ENCODE measurements at regions not wholly inside any gene's neighbourhood (a gene's known extent, or its start where the extent isn't known, plus 50 kb on each side); places are given as distances from the start of the nearest gene placed in this dataset.

DNA sequence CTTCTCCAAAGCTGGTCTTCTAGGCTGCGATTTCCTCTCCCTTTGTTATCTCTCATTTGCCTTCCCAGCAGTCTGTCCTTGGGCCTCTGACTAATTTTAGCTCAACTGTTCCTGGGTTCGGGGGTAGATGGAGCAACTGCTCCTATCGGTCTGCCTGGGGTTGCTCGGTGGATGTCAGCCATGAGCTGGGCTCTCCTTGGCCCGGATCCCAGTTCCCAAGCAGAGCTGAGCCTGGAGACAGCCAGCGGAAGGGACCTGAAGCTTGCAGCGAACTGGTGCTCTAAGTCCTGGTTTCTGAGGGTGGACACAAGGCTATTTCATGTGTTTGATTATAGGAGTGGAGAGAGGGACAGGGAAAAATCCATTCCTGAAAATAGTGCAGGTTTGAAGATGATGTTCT, 423.0 kb downstream of the RPS6KC1 start:
- TF ChIP-seq, protein P1, sequence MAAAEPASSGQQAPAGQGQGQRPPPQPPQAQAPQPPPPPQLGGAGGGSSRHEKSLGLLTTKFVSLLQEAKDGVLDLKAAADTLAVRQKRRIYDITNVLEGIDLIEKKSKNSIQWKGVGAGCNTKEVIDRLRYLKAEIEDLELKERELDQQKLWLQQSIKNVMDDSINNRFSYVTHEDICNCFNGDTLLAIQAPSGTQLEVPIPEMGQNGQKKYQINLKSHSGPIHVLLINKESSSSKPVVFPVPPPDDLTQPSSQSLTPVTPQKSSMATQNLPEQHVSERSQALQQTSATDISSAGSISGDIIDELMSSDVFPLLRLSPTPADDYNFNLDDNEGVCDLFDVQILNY (CRISPR knock-in tag; IDR thresholded peaks at IDR 0.05) = no peak
- TF ChIP-seq, protein P2, sequence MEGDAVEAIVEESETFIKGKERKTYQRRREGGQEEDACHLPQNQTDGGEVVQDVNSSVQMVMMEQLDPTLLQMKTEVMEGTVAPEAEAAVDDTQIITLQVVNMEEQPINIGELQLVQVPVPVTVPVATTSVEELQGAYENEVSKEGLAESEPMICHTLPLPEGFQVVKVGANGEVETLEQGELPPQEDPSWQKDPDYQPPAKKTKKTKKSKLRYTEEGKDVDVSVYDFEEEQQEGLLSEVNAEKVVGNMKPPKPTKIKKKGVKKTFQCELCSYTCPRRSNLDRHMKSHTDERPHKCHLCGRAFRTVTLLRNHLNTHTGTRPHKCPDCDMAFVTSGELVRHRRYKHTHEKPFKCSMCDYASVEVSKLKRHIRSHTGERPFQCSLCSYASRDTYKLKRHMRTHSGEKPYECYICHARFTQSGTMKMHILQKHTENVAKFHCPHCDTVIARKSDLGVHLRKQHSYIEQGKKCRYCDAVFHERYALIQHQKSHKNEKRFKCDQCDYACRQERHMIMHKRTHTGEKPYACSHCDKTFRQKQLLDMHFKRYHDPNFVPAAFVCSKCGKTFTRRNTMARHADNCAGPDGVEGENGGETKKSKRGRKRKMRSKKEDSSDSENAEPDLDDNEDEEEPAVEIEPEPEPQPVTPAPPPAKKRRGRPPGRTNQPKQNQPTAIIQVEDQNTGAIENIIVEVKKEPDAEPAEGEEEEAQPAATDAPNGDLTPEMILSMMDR (IDR thresholded peaks at IDR 0.05) = no peak
- TF ChIP-seq, protein P3, sequence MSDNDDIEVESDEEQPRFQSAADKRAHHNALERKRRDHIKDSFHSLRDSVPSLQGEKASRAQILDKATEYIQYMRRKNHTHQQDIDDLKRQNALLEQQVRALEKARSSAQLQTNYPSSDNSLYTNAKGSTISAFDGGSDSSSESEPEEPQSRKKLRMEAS (CRISPR knock-in tag; IDR thresholded peaks at IDR 0.05) = no peak
- TF ChIP-seq FOXP1 (CRISPR knock-in tag; IDR thresholded peaks at IDR 0.05; ENCODE audit: borderline replicate concordance) (no peak), ZBTB21 (CRISPR knock-in tag; IDR thresholded peaks at IDR 0.05; ENCODE audit: borderline replicate concordance) (no peak), JAZF1 (CRISPR knock-in tag; IDR thresholded peaks at IDR 0.05) (no peak)
- TF ChIP-seq, protein P4, sequence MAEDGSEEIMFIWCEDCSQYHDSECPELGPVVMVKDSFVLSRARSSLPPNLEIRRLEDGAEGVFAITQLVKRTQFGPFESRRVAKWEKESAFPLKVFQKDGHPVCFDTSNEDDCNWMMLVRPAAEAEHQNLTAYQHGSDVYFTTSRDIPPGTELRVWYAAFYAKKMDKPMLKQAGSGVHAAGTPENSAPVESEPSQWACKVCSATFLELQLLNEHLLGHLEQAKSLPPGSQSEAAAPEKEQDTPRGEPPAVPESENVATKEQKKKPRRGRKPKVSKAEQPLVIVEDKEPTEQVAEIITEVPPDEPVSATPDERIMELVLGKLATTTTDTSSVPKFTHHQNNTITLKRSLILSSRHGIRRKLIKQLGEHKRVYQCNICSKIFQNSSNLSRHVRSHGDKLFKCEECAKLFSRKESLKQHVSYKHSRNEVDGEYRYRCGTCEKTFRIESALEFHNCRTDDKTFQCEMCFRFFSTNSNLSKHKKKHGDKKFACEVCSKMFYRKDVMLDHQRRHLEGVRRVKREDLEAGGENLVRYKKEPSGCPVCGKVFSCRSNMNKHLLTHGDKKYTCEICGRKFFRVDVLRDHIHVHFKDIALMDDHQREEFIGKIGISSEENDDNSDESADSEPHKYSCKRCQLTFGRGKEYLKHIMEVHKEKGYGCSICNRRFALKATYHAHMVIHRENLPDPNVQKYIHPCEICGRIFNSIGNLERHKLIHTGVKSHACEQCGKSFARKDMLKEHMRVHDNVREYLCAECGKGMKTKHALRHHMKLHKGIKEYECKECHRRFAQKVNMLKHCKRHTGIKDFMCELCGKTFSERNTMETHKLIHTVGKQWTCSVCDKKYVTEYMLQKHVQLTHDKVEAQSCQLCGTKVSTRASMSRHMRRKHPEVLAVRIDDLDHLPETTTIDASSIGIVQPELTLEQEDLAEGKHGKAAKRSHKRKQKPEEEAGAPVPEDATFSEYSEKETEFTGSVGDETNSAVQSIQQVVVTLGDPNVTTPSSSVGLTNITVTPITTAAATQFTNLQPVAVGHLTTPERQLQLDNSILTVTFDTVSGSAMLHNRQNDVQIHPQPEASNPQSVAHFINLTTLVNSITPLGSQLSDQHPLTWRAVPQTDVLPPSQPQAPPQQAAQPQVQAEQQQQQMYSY (CRISPR knock-in tag; IDR thresholded peaks at IDR 0.05) = no peak
- TF ChIP-seq, protein P5, sequence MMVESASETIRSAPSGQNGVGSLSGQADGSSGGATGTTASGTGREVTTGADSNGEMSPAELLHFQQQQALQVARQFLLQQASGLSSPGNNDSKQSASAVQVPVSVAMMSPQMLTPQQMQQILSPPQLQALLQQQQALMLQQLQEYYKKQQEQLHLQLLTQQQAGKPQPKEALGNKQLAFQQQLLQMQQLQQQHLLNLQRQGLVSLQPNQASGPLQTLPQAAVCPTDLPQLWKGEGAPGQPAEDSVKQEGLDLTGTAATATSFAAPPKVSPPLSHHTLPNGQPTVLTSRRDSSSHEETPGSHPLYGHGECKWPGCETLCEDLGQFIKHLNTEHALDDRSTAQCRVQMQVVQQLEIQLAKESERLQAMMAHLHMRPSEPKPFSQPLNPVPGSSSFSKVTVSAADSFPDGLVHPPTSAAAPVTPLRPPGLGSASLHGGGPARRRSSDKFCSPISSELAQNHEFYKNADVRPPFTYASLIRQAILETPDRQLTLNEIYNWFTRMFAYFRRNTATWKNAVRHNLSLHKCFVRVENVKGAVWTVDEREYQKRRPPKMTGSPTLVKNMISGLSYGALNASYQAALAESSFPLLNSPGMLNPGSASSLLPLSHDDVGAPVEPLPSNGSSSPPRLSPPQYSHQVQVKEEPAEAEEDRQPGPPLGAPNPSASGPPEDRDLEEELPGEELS (CRISPR knock-in tag; IDR thresholded peaks at IDR 0.05) = no peak
